ENCODE measurements at regions not wholly inside any gene's neighbourhood (a gene's known extent, or its start where the extent isn't known, plus 50 kb on each side); places are given as distances from the start of the nearest gene placed in this dataset.

- Histone ChIP-seq H3K27ac (replicated peaks) (no peak overlapping the region), H3K4me3 (replicated peaks; ENCODE audit: insufficient read depth, low read length) (no peak overlapping the region), H3K27me3 (ENCODE audit: insufficient read depth, poor library complexity, severe bottlenecking) (peaks cover 3% of the 10 kb centered on the region)
- no peak for DNase-seq (ENCODE audit: low read depth in 1 of 2, low spot score in 1 of 2)
- TF ChIP-seq, protein P1, sequence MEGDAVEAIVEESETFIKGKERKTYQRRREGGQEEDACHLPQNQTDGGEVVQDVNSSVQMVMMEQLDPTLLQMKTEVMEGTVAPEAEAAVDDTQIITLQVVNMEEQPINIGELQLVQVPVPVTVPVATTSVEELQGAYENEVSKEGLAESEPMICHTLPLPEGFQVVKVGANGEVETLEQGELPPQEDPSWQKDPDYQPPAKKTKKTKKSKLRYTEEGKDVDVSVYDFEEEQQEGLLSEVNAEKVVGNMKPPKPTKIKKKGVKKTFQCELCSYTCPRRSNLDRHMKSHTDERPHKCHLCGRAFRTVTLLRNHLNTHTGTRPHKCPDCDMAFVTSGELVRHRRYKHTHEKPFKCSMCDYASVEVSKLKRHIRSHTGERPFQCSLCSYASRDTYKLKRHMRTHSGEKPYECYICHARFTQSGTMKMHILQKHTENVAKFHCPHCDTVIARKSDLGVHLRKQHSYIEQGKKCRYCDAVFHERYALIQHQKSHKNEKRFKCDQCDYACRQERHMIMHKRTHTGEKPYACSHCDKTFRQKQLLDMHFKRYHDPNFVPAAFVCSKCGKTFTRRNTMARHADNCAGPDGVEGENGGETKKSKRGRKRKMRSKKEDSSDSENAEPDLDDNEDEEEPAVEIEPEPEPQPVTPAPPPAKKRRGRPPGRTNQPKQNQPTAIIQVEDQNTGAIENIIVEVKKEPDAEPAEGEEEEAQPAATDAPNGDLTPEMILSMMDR (IDR thresholded peaks at IDR 0.05; ENCODE audit: insufficient read depth, low read length), result no peak
- TF ChIP-seq SPI1 (IDR thresholded peaks at IDR 0.05; ENCODE audit: borderline replicate concordance, low read depth) (no peak), POLR2AphosphoS5 (IDR thresholded peaks at IDR 0.05; ENCODE audit: low read depth) (no peak), REST (IDR thresholded peaks at IDR 0.05; ENCODE audit: insufficient replicate concordance, low read depth) (no peak), GABPA (IDR thresholded peaks at IDR 0.05; ENCODE audit: low read depth) (no peak)
Measured at GRCh38 chr12:107223821-107224220, 130.5 kb upstream of the CRY1 start.

DNA sequence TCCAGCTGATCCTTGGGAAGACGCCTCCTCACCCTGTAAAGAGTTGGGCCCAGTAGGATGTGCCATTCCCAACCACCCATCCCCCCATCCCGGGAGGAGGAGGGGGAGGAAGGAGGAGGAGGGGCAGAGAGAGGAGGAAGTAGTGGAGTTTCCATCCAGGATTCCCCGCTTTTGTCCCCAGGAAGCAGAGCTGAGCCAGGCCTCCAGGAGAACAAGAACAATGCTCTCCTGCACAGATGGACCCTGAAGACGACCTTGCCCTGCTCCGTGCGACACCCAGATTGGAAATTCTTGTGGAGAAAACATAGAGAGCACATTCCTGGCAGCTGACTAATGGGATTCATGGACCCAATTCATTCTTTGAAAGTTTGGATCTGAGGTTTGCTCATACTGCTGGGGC is 132.3 kb upstream of the CRY1 start:
- DNase-seq (ENCODE audit: low read depth in 1 of 2, low spot score in 1 of 2), result no peak
- peaks cover 8% of the 10 kb centered on the region for H3K27me3 ChIP-seq (ENCODE audit: insufficient read depth, poor library complexity, severe bottlenecking)
- H3K27ac ChIP-seq (replicated peaks), result no peak overlapping the region
- TF ChIP-seq, protein P1 (IDR thresholded peaks at IDR 0.05; ENCODE audit: insufficient read depth, low read length), result no peak
- no peak for TF ChIP-seq SPI1 (IDR thresholded peaks at IDR 0.05; ENCODE audit: borderline replicate concordance, low read depth)
- TF ChIP-seq POLR2AphosphoS5 (IDR thresholded peaks at IDR 0.05; ENCODE audit: low read depth), result no peak
- no peak for TF ChIP-seq GABPA (IDR thresholded peaks at IDR 0.05; ENCODE audit: low read depth)
- TF ChIP-seq REST (IDR thresholded peaks at IDR 0.05; ENCODE audit: insufficient replicate concordance, low read depth), result no peak
- H3K4me3 ChIP-seq (replicated peaks; ENCODE audit: insufficient read depth, low read length), result no peak overlapping the region

DNA sequence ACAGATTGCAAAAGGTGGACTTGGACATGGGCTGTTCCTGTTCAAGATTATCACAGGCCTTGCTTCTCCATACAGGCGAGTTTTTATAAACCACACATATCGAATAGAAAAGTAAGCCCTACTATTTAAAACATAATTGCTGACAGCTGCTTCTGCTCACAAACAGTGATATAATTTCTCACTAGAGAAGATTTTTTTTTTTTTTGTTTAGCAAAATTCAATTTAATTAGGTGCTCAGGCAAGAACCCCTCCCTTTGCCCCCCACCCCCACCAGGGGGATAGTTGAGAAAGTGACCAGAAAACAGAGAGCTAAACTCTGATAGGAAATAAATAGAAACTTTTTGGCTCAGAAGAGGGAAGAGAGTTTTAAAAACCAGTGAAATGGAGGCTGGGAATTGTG is 132.8 kb upstream of the CRY1 start:
- DNase-seq (ENCODE audit: low read depth in 1 of 2, low spot score in 1 of 2), result no peak
- peaks cover 8% of the 10 kb centered on the region for H3K27me3 ChIP-seq (ENCODE audit: insufficient read depth, poor library complexity, severe bottlenecking)
- no peak overlapping the region for H3K4me3 ChIP-seq (replicated peaks; ENCODE audit: insufficient read depth, low read length)
- H3K27ac ChIP-seq (replicated peaks), result no peak overlapping the region
- TF ChIP-seq GABPA (IDR thresholded peaks at IDR 0.05; ENCODE audit: low read depth) (no peak), REST (IDR thresholded peaks at IDR 0.05; ENCODE audit: insufficient replicate concordance, low read depth) (no peak), POLR2AphosphoS5 (IDR thresholded peaks at IDR 0.05; ENCODE audit: low read depth) (no peak), SPI1 (IDR thresholded peaks at IDR 0.05; ENCODE audit: borderline replicate concordance, low read depth) (no peak)
- TF ChIP-seq, protein P1 (IDR thresholded peaks at IDR 0.05; ENCODE audit: insufficient read depth, low read length), result no peak

All from HL-60 (cell line).